Liver (tissue), 3 donors: ENCODE measurements at regions not wholly inside any gene's neighbourhood (a gene's known extent, or its start where the extent isn't known, plus 50 kb on each side); places are given as distances from the start of the nearest gene placed in this dataset.

ENCODE experiments used
- CTCF ChIP-seq: fragments of 150-350 bp; IDR thresholded peaks from 2 replicates; pipeline ENCODE4 v1.5.1; 2017; ENCODE audit warnings: improper control_type of control experiment, low read depth, low read length; ENCODE audit not compliant: missing input control
- JUND ChIP-seq, 2 donors: IDR thresholded peaks; 2 replicates each; pipeline ENCODE4 v1.6.1; 2016; ENCODE audit warnings: antibody characterized with exemption in 2 of 2
- ZBTB33 ChIP-seq: IDR thresholded peaks from 2 replicates; pipeline ENCODE4 v1.6.1; 2016; ENCODE audit warnings: antibody characterized with exemption
- donor health status: healthy.
- donor health status: healthy.

- no peak for TF ChIP-seq CTCF
- TF ChIP-seq ZBTB33, result no peak
- no peak for TF ChIP-seq JUND (IDR thresholded peaks at IDR 0.05)
These were observed 283.4 kb downstream of the BRD1 start for GRCh38 chr22:49544286-49544685.
